ENCODE measurements at regions not wholly inside any gene's neighbourhood (a gene's known extent, or its start where the extent isn't known, plus 50 kb on each side); places are given as distances from the start of the nearest gene placed in this dataset.

- TF ChIP-seq CTCF (IDR thresholded peaks at IDR 0.05) (no peak), POLR2A (IDR thresholded peaks at IDR 0.05; ENCODE audit: low read depth) (no peak)
Measured at GRCh38 chr11:134866981-134867675, 455.1 kb upstream of the B3GAT1 start.

Measured in esophagus muscularis mucosa (tissue), 3 donors.